OCI-LY3 (cell line): ENCODE measurements at regions not wholly inside any gene's neighbourhood (a gene's known extent, or its start where the extent isn't known, plus 50 kb on each side); places are given as distances from the start of the nearest gene placed in this dataset.

ENCODE experiments used
- EZH2phosphoT487 ChIP-seq: fragments of 200-600 bp; shearing (Covaris generic); IDR thresholded peaks from 2 replicates; pipeline ENCODE4 v1.6.1; 2018; ENCODE audit warnings: antibody characterized with exemption, mixed run types, low read depth
- TF ChIP-seq, protein P1 (sequence below): fragments of 200-600, 300-600 bp; sonication (generic); IDR thresholded peaks from 2 replicates; pipeline ENCODE4 v1.5.1; 2014; ENCODE audit warnings: antibody characterized with exemption, low read length, low read depth

DNA sequence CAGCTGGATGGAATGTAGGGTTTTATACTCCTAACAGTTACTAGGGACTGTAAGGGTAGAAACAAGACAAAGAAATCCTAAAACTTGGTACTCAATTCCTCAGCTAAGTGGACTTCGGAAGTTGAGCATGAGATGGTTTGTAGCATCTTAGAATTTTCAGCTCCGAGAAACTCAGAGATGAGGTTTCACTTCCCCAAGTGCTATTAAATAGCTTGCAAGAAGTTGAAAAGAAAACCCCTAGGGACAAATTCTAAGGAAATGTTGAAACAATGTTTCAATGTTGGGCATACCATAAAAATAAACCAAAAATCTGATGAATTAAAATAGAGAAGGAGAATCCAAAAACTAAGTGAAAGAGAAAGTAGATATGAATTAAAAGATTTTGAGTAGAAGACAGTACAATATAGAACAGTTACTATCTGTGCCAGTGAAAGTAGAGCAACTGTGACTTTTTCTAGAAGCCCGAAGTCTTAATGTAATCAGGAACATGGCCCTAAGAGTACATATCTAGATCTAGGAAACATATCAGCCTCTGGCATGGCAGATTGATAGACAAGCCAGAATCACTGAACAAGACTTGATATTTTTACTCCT, 308.6 kb upstream of the RGMB start:
- TF ChIP-seq, protein P1, sequence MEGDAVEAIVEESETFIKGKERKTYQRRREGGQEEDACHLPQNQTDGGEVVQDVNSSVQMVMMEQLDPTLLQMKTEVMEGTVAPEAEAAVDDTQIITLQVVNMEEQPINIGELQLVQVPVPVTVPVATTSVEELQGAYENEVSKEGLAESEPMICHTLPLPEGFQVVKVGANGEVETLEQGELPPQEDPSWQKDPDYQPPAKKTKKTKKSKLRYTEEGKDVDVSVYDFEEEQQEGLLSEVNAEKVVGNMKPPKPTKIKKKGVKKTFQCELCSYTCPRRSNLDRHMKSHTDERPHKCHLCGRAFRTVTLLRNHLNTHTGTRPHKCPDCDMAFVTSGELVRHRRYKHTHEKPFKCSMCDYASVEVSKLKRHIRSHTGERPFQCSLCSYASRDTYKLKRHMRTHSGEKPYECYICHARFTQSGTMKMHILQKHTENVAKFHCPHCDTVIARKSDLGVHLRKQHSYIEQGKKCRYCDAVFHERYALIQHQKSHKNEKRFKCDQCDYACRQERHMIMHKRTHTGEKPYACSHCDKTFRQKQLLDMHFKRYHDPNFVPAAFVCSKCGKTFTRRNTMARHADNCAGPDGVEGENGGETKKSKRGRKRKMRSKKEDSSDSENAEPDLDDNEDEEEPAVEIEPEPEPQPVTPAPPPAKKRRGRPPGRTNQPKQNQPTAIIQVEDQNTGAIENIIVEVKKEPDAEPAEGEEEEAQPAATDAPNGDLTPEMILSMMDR = no peak
- no peak for TF ChIP-seq EZH2phosphoT487
